Endothelial cell (in vitro differentiated cells): ENCODE measurements at regions not wholly inside any gene's neighbourhood (a gene's known extent, or its start where the extent isn't known, plus 50 kb on each side); places are given as distances from the start of the nearest gene placed in this dataset.

Experiments used
- DNase-seq: peaks from one replicate; pipeline ENCODE4 v3.0.0; 2021; ENCODE audit warnings: low spot score
- H3K27ac Mint-ChIP-seq: one replicate; pipeline ENCODE4 v1.8.0; 2021; ENCODE audit warnings: mixed read lengths, inconsistent platforms; ENCODE audit not compliant: unreplicated experiment
- H3K27me3 Mint-ChIP-seq: one replicate; pipeline ENCODE4 v1.8.0; 2021; ENCODE audit warnings: mild to moderate bottlenecking, moderate library complexity, mixed read lengths, inconsistent platforms; ENCODE audit not compliant: unreplicated experiment
- H3K36me3 Mint-ChIP-seq: one replicate; pipeline ENCODE4 v1.8.0; 2021; ENCODE audit warnings: mild to moderate bottlenecking, low read depth, mixed read lengths, inconsistent platforms; ENCODE audit not compliant: unreplicated experiment
- H3K4me1 Mint-ChIP-seq: one replicate; pipeline ENCODE4 v1.8.0; 2021; ENCODE audit warnings: mild to moderate bottlenecking, mixed read lengths, inconsistent platforms; ENCODE audit not compliant: unreplicated experiment
- H3K4me3 Mint-ChIP-seq: one replicate; pipeline ENCODE4 v1.8.0; 2021; ENCODE audit warnings: mild to moderate bottlenecking, mixed read lengths, inconsistent platforms; ENCODE audit not compliant: unreplicated experiment
- H3K9me3 Mint-ChIP-seq: one replicate; pipeline ENCODE4 v1.8.0; 2021; ENCODE audit warnings: mixed read lengths, inconsistent platforms; ENCODE audit not compliant: unreplicated experiment
- CTCF ChIP-seq: fragments of 200-600 bp; sonication (generic); IDR thresholded peaks from one replicate; pipeline ENCODE4 v1.5.0; 2021; ENCODE audit warnings: antibody characterized with exemption; ENCODE audit not compliant: unreplicated experiment

DNA sequence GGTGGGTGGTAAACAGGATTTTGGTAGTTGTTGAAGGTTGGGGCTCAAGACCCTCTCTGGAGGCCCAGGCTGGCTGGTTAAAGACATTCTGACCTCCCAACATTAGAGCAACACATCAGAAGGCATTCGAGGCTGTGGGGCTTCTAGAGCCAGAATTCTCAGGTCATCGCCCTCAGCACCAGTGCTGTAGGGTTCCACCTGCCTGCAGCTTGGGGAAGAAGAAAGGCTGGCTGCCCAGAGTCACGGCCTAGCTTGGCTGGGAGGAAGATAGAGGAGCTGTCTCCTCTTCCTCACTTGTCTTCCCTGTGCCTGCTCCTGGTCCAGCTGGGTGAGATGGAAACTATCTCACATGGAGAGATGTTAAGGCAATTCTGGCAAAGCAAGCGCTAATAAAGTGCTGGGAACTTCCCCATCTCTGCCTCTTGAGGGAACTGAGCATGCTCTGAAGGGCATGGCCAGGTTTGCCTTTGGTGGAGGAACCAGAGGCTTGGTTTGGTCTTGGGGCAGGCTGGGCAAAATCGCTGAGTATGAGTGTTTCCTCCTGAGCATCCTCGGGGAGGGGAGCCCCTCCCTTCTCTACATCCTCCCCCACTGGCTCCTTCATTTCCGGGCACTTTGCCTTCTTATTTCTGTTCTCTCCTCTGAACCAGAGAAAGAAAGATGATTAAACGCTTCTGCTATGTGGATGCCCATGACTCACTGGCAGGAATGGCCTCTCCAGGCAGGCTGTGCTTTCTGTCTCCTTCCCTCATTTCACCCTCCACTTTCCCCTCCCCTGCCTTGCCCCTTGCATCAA lies 509.0 kb upstream of the PODXL start:
- Mint-ChIP-seq H3K36me3 (no peaks in the 10 kb centered on the region), H3K4me1 (peaks cover 3% of the 10 kb centered on the region), H3K27me3 (peaks cover 3% of the 10 kb centered on the region), H3K9me3 (no peaks in the 10 kb centered on the region), H3K27ac (no peak overlapping the region), H3K4me3 (no peak overlapping the region)
- no peak for DNase-seq
- no peak for TF ChIP-seq CTCF

DNA sequence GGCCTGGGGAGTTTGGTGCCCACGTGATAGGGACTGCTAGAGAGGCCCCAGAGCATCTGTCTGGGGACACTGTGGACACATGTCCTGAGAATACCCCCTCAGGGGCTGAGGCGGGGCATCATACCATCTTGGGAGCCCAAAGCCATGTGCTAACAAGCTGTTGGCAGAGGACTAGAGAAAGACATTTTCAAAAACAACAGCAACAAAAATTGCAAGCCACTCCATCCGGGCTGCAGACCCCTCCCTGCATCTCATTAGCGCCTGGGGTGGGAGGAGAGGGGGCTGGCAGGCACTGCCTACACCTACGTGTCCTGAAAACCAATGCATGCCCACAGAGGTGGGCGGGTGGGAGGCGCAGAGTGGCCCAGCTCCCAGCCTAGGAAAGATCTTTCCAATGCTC lies 507.4 kb upstream of the PODXL start:
- H3K27ac Mint-ChIP-seq: no peak overlapping the region

GRCh38 chr7:132061937-132062336 lies 505.5 kb upstream of the PODXL start:
- peaks cover 5% of the 10 kb centered on the region for H3K9me3 Mint-ChIP-seq
- no peak for TF ChIP-seq CTCF
- no peak for DNase-seq
- H3K36me3 Mint-ChIP-seq: no peaks in the 10 kb centered on the region
- H3K27me3 Mint-ChIP-seq: no peaks in the 10 kb centered on the region
- no peak overlapping the region for H3K4me3 Mint-ChIP-seq
- H3K27ac Mint-ChIP-seq: no peak overlapping the region
- H3K4me1 Mint-ChIP-seq: no peaks in the 10 kb centered on the region

More for the DNA sequence above, 507.4 kb upstream of the PODXL start:
- no peak for TF ChIP-seq CTCF
- no peak overlapping the region for H3K4me3 Mint-ChIP-seq
- no peaks in the 10 kb centered on the region for H3K9me3 Mint-ChIP-seq
- H3K4me1 Mint-ChIP-seq: no peaks in the 10 kb centered on the region
- no peak for DNase-seq
- no peaks in the 10 kb centered on the region for H3K27me3 Mint-ChIP-seq
- no peaks in the 10 kb centered on the region for H3K36me3 Mint-ChIP-seq

GRCh38 chr7:132059141-132059540 lies 502.7 kb upstream of the PODXL start:
- Mint-ChIP-seq H3K4me1 (no peaks in the 10 kb centered on the region), H3K36me3 (no peaks in the 10 kb centered on the region), H3K27ac (no peak overlapping the region), H3K27me3 (no peaks in the 10 kb centered on the region), H3K9me3 (peaks cover 5% of the 10 kb centered on the region), H3K4me3 (no peak overlapping the region)
- no peak for DNase-seq
- no peak for TF ChIP-seq CTCF

DNA sequence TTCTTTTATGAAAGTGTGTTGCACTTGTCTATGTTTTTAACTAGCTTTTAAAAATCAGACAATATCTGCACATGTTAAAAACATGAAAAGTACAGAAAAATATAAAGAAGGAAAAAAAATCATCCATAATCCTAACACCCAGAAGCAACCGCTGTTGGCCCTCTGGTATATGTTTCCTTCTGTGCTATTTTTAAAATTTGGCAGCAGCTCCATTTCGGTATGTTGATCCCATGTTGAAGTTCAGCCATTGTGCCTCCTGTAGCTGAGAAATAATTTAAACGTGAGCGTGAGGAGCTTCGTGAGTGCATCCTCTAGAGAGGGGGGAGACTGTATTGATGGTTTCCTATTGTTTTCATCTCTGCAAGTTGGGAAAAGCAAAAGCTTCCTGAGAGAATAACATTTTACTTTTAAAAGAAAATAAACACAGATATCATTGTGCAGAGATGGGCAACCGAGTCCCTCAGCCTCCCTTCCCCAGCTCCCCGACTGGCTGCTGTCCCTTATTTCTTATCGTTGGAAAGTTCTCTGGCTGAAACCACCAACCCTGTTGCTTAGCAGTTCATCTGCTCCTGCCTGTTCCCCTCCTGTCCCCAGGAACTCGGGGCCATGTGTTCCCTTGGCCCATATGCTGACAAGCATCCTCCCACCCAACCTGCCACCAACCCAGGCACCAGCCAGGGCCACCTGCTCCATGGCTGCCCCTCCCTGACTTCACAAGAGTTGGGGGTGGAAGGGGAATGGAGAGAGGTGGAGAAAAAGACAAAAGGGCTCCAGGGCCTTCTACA lies 499.1 kb upstream of the PODXL start:
- Mint-ChIP-seq H3K27ac (no peak overlapping the region), H3K4me3 (no peak overlapping the region), H3K36me3 (no peaks in the 10 kb centered on the region), H3K27me3 (no peaks in the 10 kb centered on the region), H3K4me1 (no peaks in the 10 kb centered on the region), H3K9me3 (peaks cover 5% of the 10 kb centered on the region)
- no peak for DNase-seq
- TF ChIP-seq CTCF: no peak
